AG08395 (cell line): ENCODE measurements at regions not wholly inside any gene's neighbourhood (a gene's known extent, or its start where the extent isn't known, plus 50 kb on each side); places are given as distances from the start of the nearest gene placed in this dataset.

Source experiments
- DNase-seq: peaks from one replicate; pipeline ENCODE4 v3.0.0; 2012; ENCODE audit warnings: mixed read lengths, low spot score

GRCh38 chr13:59447846-59448620 lies 715.7 kb downstream of the DIAPH3 start:
- DNase-seq: no peak

GRCh38 chr13:59449750-59450149 lies 714.0 kb downstream of the DIAPH3 start:
- no peak for DNase-seq

GRCh38 chr13:59450229-59450628 lies 713.5 kb downstream of the DIAPH3 start:
- DNase-seq: no peak

GRCh38 chr13:59451236-59451635 lies 712.5 kb downstream of the DIAPH3 start:
- DNase-seq: no peak

- no peak for DNase-seq
Observed at GRCh38 chr13:59452189-59452890, 711.4 kb downstream of the DIAPH3 start.

- no peak for DNase-seq
Observed at GRCh38 chr13:59458908-59459579, 704.7 kb downstream of the DIAPH3 start.

- DNase-seq: no peak
Observed at GRCh38 chr13:59459972-59460371, 703.8 kb downstream of the DIAPH3 start.

- no peak for DNase-seq
Observed at GRCh38 chr13:59461411-59461810, 702.3 kb downstream of the DIAPH3 start.

- no peak for DNase-seq
Observed at GRCh38 chr13:59463023-59463422, 700.7 kb downstream of the DIAPH3 start.

GRCh38 chr13:59464926-59465325 lies 698.8 kb downstream of the DIAPH3 start:
- DNase-seq: no peak

GRCh38 chr13:59468396-59468795 lies 695.3 kb downstream of the DIAPH3 start:
- no peak for DNase-seq

- no peak for DNase-seq
Observed at GRCh38 chr13:59471106-59471505, 692.6 kb downstream of the DIAPH3 start.

- DNase-seq: no peak
Observed at GRCh38 chr13:59472134-59472533, 691.6 kb downstream of the DIAPH3 start.

- DNase-seq: no peak
Observed at GRCh38 chr13:59474696-59475095, 689.0 kb downstream of the DIAPH3 start.

GRCh38 chr13:59475911-59476310 lies 687.8 kb downstream of the DIAPH3 start:
- no peak for DNase-seq

GRCh38 chr13:59476366-59476765 lies 687.4 kb downstream of the DIAPH3 start:
- no peak for DNase-seq

GRCh38 chr13:59477011-59477410 lies 686.7 kb downstream of the DIAPH3 start:
- no peak for DNase-seq

GRCh38 chr13:59478908-59479307 lies 684.8 kb downstream of the DIAPH3 start:
- DNase-seq: no peak

- no peak for DNase-seq
Observed at GRCh38 chr13:59479629-59480028, 684.1 kb downstream of the DIAPH3 start.

- DNase-seq: no peak
Observed at GRCh38 chr13:59480396-59481259, 683.1 kb downstream of the DIAPH3 start.

GRCh38 chr13:59483501-59484145 lies 680.1 kb downstream of the DIAPH3 start:
- DNase-seq: no peak

GRCh38 chr13:59487883-59488282 lies 675.8 kb downstream of the DIAPH3 start:
- DNase-seq: no peak
